MM.1S (cell line): ENCODE measurements at regions not wholly inside any gene's neighbourhood (a gene's known extent, or its start where the extent isn't known, plus 50 kb on each side); places are given as distances from the start of the nearest gene placed in this dataset.

Experiments used
- DNase-seq: peaks from one replicate; pipeline ENCODE4 v3.0.0-alpha.2; 2015
- H2AFZ ChIP-seq: fragments of 300-600 bp; sonication (generic); 2 replicates; pipeline ENCODE4 v1.6.0; 2016; ENCODE audit warnings: antibody characterized with exemption, low read length
- H3F3A ChIP-seq: fragments of 300-600 bp; sonication (generic); 2 replicates; pipeline ENCODE4 v1.6.1; 2016; ENCODE audit warnings: mild to moderate bottlenecking, antibody characterized with exemption, low read length, moderate library complexity, mixed read lengths; ENCODE audit not compliant: insufficient read depth
- H3K27ac ChIP-seq: fragments of 300-600 bp; sonication (generic); 2 replicates; pipeline ENCODE4 v1.5.1; 2016; ENCODE audit warnings: mild to moderate bottlenecking, low read length
- H3K27me3 ChIP-seq: fragments of 300-600 bp; sonication (generic); replicated peaks from 2 replicates; pipeline ENCODE4 v1.6.0; 2016; ENCODE audit warnings: low read length; ENCODE audit not compliant: insufficient read depth
- H3K36me3 ChIP-seq: fragments of 300-600 bp; sonication (generic); replicated peaks from 2 replicates; pipeline ENCODE4 v1.6.1; 2016; ENCODE audit warnings: mild to moderate bottlenecking, low read length, mixed read lengths; ENCODE audit not compliant: insufficient read depth
- H3K4me1 ChIP-seq: fragments of 300-600 bp; sonication (generic); 2 replicates; pipeline ENCODE4 v1.6.1; 2016; ENCODE audit warnings: low read length, mixed read lengths
- H3K4me2 ChIP-seq: fragments of 300-600 bp; sonication (generic); 2 replicates; pipeline ENCODE4 v1.6.0; 2016; ENCODE audit warnings: low read depth, low read length
- H3K4me3 ChIP-seq: fragments of 300-600 bp; sonication (generic); 2 replicates; pipeline ENCODE4 v1.5.1; 2016; ENCODE audit warnings: low read length, mixed read lengths
- H3K79me2 ChIP-seq: fragments of 300-600 bp; sonication (generic); 2 replicates; pipeline ENCODE4 v1.6.1; 2016; ENCODE audit warnings: mixed run types, low read length, mixed read lengths
- H3K9ac ChIP-seq: fragments of 300-600 bp; sonication (generic); 2 replicates; pipeline ENCODE4 v1.6.1; 2016; ENCODE audit warnings: low read length, mixed read lengths
- H3K9me2 ChIP-seq: fragments of 300-600 bp; sonication (generic); replicated peaks from 2 replicates; pipeline ENCODE4 v1.6.1; 2016; ENCODE audit warnings: mild to moderate bottlenecking, low read length, mixed read lengths; ENCODE audit not compliant: insufficient read depth
- H3K9me3 ChIP-seq: fragments of 300-600 bp; sonication (generic); replicated peaks from 2 replicates; pipeline ENCODE4 v1.6.1; 2016; ENCODE audit warnings: mild to moderate bottlenecking, low read length, mixed read lengths; ENCODE audit not compliant: insufficient read depth
- H4K20me1 ChIP-seq: fragments of 300-600 bp; sonication (generic); 2 replicates; pipeline ENCODE4 v1.6.1; 2016; ENCODE audit warnings: mild to moderate bottlenecking, low read length, moderate library complexity, mixed read lengths; ENCODE audit not compliant: insufficient read depth
- CTCF ChIP-seq: fragments of 300-600 bp; sonication (generic); IDR thresholded peaks from 2 replicates; pipeline ENCODE4 v1.5.1; 2016; ENCODE audit warnings: antibody characterized with exemption, low read length, mixed read lengths
- EZH2 ChIP-seq: fragments of 300-600 bp; sonication (generic); optimal IDR thresholded peaks from 2 replicates; pipeline ENCODE3; 2017; ENCODE audit warnings: low read depth, mild to moderate bottlenecking, antibody characterized with exemption, low read length, mixed read lengths
- EZH2phosphoT487 ChIP-seq: fragments of 300-600 bp; sonication (generic); IDR thresholded peaks from 2 replicates; pipeline ENCODE4 v1.6.1; 2018; ENCODE audit warnings: antibody characterized with exemption, low read length

- no peak overlapping the region for H3K4me2 ChIP-seq
Observed at GRCh38 chr10:52567247-52567580, 205.4 kb downstream of the MBL2 start.

GRCh38 chr10:52568309-52568708 is 204.3 kb downstream of the MBL2 start:
- H3K27ac ChIP-seq = no peak overlapping the region

More at GRCh38 chr10:52567247-52567580, 205.4 kb downstream of the MBL2 start:
- peaks cover 13% of the 10 kb centered on the region; the same call in 1 of the 2 replicates for H3K4me1 ChIP-seq
- TF ChIP-seq CTCF (no peak), EZH2phosphoT487 (no peak), EZH2 (no peak)
- no peak for DNase-seq
- H3K27me3 ChIP-seq = no peaks in the 10 kb centered on the region
- no peak overlapping the region for H2AFZ ChIP-seq
- H3K4me3 ChIP-seq = no peak overlapping the region
- no peaks in the 10 kb centered on the region for H3F3A ChIP-seq
- no peaks in the 10 kb centered on the region for H3K9me3 ChIP-seq
- H3K9me2 ChIP-seq = no peaks in the 10 kb centered on the region
- H3K36me3 ChIP-seq = no peaks in the 10 kb centered on the region
- no peak overlapping the region for H3K27ac ChIP-seq
- H3K79me2 ChIP-seq = no peaks in the 10 kb centered on the region
- H3K9ac ChIP-seq = no peak overlapping the region
- no peaks in the 10 kb centered on the region for H4K20me1 ChIP-seq

GRCh38 chr10:52570490-52570889 is 202.1 kb downstream of the MBL2 start:
- Histone ChIP-seq H3K79me2 (no peaks in the 10 kb centered on the region), H4K20me1 (no peaks in the 10 kb centered on the region), H3K27ac (peak overlapping the region; percentile 28; the same call in 1 of the 2 replicates), H3F3A (no peaks in the 10 kb centered on the region), H3K9me2 (no peaks in the 10 kb centered on the region), H2AFZ (0 out of 2 replicates have a peak overlapping the region, but pooled peaks have one; percentile 9), H3K9me3 (no peaks in the 10 kb centered on the region), H3K36me3 (no peaks in the 10 kb centered on the region), H3K4me1 (peaks cover 13% of the 10 kb centered on the region; the same call in 1 of the 2 replicates), H3K4me3 (peak overlapping the region; percentile 5; the same call in 1 of the 2 replicates), H3K27me3 (no peaks in the 10 kb centered on the region), H3K4me2 (peak overlapping the region; percentile 44), H3K9ac (no peak overlapping the region)
- no peak for TF ChIP-seq EZH2phosphoT487
- TF ChIP-seq EZH2 = no peak
- TF ChIP-seq CTCF = no peak
- DNase-seq = no peak

More at GRCh38 chr10:52568309-52568708, 204.3 kb downstream of the MBL2 start:
- TF ChIP-seq CTCF = no peak
- TF ChIP-seq EZH2phosphoT487 = no peak
- no peak for TF ChIP-seq EZH2
- Histone ChIP-seq H3K9me3 (no peaks in the 10 kb centered on the region), H3K4me2 (no peak overlapping the region), H3F3A (no peaks in the 10 kb centered on the region), H3K27me3 (no peaks in the 10 kb centered on the region), H3K9ac (no peak overlapping the region), H3K36me3 (no peaks in the 10 kb centered on the region), H3K4me1 (peaks cover 13% of the 10 kb centered on the region; the same call in 1 of the 2 replicates), H3K4me3 (no peak overlapping the region), H4K20me1 (no peaks in the 10 kb centered on the region), H3K9me2 (no peaks in the 10 kb centered on the region), H3K79me2 (no peaks in the 10 kb centered on the region), H2AFZ (no peak overlapping the region)
- no peak for DNase-seq
